Loucy (cell line): ENCODE measurements at regions not wholly inside any gene's neighbourhood (a gene's known extent, or its start where the extent isn't known, plus 50 kb on each side); places are given as distances from the start of the nearest gene placed in this dataset.

Experiments
- H2AFZ ChIP-seq: fragments of 200-600 bp; sonication (generic); 2 replicates; pipeline ENCODE4 v1.6.0; 2016; ENCODE audit warnings: antibody characterized with exemption, mild to moderate bottlenecking, low read length, moderate library complexity
- H3F3A ChIP-seq: fragments of 200-600 bp; 2 replicates; pipeline ENCODE4 v1.6.0; 2016; ENCODE audit warnings: antibody characterized with exemption, low read depth, mild to moderate bottlenecking
- H3K27me3 ChIP-seq: fragments of 200-600 bp; sonication (generic); 2 replicates; pipeline ENCODE4 v1.6.1; 2014; ENCODE audit warnings: low read length, mild to moderate bottlenecking; ENCODE audit not compliant: insufficient read depth, poor library complexity, severe bottlenecking
- H3K36me3 ChIP-seq: fragments of 200-600 bp; sonication (generic); 2 replicates; pipeline ENCODE4 v1.6.1; 2016; ENCODE audit warnings: low read length; ENCODE audit not compliant: insufficient read depth
- H3K4me1 ChIP-seq: fragments of 200-600 bp; sonication (generic); 2 replicates; pipeline ENCODE4 v1.5.1; 2014; ENCODE audit warnings: low read length, mild to moderate bottlenecking; ENCODE audit not compliant: insufficient read depth, poor library complexity, severe bottlenecking
- H3K4me2 ChIP-seq: fragments of 200-600 bp; sonication (generic); 2 replicates; pipeline ENCODE4 v1.6.0; 2014; ENCODE audit warnings: antibody characterized with exemption, low read length, low read depth, mild to moderate bottlenecking; ENCODE audit not compliant: poor library complexity, severe bottlenecking
- H3K4me3 ChIP-seq: fragments of 200-600 bp; sonication (generic); 2 replicates; pipeline ENCODE4 v1.5.1; 2014; ENCODE audit warnings: low read length, mild to moderate bottlenecking, mixed read lengths; ENCODE audit not compliant: poor library complexity, severe bottlenecking
- H3K79me2 ChIP-seq: fragments of 200-600 bp; sonication (generic); 2 replicates; pipeline ENCODE4 v1.6.1; 2014; ENCODE audit warnings: low read length; ENCODE audit not compliant: insufficient read depth
- H3K9ac ChIP-seq: fragments of 200-600 bp; sonication (generic); 2 replicates; pipeline ENCODE4 v1.6.0; 2014; ENCODE audit warnings: mild to moderate bottlenecking, low read depth, low read length, moderate library complexity; ENCODE audit not compliant: poor library complexity, severe bottlenecking
- H3K9me2 ChIP-seq: fragments of 200-600 bp; sonication (generic); replicated peaks from 2 replicates; pipeline ENCODE4 v1.6.1; 2016; ENCODE audit warnings: low read depth, low read length, mixed read lengths
- H3K9me3 ChIP-seq: fragments of 200-600 bp; sonication (generic); 2 replicates; pipeline ENCODE4 v1.6.1; 2014; ENCODE audit warnings: mild to moderate bottlenecking, antibody characterized with exemption, low read length, low read depth; ENCODE audit not compliant: insufficient read depth
- H4K20me1 ChIP-seq: fragments of 200-600 bp; sonication (generic); 2 replicates; pipeline ENCODE4 v1.6.0; 2014; ENCODE audit warnings: antibody characterized with exemption, low read length, mild to moderate bottlenecking; ENCODE audit not compliant: insufficient read depth, poor library complexity, severe bottlenecking
- EZH2phosphoT487 ChIP-seq: fragments of 200-600 bp; IDR thresholded peaks from 2 replicates; pipeline ENCODE4 v1.6.1; 2018; ENCODE audit warnings: antibody characterized with exemption, mild to moderate bottlenecking, moderate library complexity, borderline replicate concordance
- TF ChIP-seq, protein P1 (sequence below): fragments of 200-600 bp; sonication (generic); conservative IDR thresholded peaks from 2 replicates; pipeline ENCODE4 v1.5.1; 2014; ENCODE audit warnings: mild to moderate bottlenecking, antibody characterized with exemption, low read length

DNA sequence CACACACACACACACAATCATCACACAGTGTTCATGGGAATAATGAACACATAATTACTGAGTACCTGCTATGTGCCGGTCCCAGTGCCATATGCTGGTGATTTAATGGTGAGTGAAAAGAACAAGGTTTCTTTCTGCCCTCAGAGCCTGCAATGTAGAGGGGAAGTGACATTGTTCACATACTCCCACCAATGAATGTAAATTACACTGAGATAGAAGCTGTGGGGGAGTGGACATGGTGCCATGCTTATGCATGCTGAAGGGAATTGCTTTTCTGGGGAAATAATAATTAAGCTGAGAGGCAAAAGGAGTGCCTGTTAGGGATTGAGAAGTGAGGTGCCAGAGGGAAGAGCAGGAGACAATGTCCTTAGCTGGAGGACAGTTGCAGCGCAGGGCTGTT, 175.1 kb downstream of the MFSD1 start:
- Histone ChIP-seq H3K9me3 (no peaks in the 10 kb centered on the region), H3K36me3 (no peaks in the 10 kb centered on the region), H3K9me2 (no peaks in the 10 kb centered on the region), H3K9ac (no peak overlapping the region), H3K27me3 (no peaks in the 10 kb centered on the region), H3K4me1 (no peaks in the 10 kb centered on the region), H3K4me2 (no peak overlapping the region), H3K79me2 (no peaks in the 10 kb centered on the region), H3F3A (no peaks in the 10 kb centered on the region), H3K4me3 (no peak overlapping the region), H2AFZ (no peak overlapping the region), H4K20me1 (no peaks in the 10 kb centered on the region)
- TF ChIP-seq, protein P1, sequence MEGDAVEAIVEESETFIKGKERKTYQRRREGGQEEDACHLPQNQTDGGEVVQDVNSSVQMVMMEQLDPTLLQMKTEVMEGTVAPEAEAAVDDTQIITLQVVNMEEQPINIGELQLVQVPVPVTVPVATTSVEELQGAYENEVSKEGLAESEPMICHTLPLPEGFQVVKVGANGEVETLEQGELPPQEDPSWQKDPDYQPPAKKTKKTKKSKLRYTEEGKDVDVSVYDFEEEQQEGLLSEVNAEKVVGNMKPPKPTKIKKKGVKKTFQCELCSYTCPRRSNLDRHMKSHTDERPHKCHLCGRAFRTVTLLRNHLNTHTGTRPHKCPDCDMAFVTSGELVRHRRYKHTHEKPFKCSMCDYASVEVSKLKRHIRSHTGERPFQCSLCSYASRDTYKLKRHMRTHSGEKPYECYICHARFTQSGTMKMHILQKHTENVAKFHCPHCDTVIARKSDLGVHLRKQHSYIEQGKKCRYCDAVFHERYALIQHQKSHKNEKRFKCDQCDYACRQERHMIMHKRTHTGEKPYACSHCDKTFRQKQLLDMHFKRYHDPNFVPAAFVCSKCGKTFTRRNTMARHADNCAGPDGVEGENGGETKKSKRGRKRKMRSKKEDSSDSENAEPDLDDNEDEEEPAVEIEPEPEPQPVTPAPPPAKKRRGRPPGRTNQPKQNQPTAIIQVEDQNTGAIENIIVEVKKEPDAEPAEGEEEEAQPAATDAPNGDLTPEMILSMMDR, result no peak

DNA sequence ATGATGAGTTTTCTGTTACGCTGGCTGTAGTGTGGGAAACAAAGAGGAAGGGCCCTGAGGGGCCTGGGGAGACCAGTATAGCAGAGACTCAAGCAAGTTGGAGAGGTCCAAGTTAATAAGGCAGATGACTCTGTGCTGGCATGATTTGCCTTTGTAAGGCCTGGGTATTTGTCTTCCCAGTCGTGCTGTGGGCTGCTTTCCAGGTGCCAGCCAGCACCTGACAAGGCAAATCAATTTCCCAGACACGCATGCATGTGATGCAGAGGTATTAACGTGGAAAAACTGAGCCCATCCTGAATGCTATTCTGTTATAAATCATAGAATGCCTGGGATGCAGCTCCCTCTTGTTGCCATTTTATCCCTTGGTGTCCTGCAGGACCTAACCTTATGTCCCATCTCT, 175.6 kb downstream of the MFSD1 start:
- Histone ChIP-seq H3K27me3 (no peaks in the 10 kb centered on the region), H3K79me2 (no peaks in the 10 kb centered on the region)
- no peak for TF ChIP-seq EZH2phosphoT487
- TF ChIP-seq, protein P1, result no peak

DNA sequence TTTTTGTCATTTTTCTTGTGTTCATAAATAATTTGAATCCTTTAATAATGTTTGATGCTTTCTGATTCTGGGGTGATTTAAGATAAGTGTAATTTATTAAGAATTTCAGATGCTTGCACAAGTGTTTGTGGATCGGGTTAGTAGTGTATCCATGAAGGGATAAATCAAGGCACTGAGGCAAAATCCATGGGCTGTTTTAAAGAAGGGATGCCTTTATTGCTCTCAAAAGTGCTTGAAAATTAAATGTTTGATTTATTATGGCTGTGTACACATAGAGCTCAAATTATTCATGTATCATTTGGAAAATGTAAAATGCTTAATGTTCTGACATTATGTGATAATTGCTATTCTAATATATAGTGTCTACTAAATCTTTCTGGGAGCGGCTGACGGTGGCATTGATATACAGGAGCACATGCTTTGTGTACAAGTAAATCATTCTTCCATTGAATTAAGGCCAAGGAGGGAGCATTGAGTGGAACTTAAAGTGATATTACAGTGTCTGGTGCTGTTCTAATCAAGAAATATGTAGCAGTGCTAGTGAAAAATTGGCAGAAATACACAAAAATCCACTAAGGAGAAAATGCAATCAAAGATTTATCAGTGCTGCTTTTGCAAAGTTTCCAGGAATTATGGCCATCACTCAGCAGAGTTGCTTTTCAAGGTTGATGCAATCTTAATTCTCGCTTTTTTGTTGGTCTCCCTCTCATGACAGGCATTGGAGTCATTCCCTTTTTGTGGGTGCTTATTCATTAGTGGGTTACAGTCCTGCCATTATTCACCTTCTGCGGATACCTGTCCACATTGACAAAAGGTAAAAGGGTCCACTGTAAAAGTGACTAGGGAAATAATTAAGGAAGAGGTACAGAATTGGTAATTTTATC, 181.6 kb downstream of the MFSD1 start:
- TF ChIP-seq, protein P1, result no peak
- no peak for TF ChIP-seq EZH2phosphoT487
- no peak overlapping the region for H2AFZ ChIP-seq
- H3K4me3 ChIP-seq, result no peak overlapping the region
- no peaks in the 10 kb centered on the region for H3K27me3 ChIP-seq
- no peaks in the 10 kb centered on the region for H3F3A ChIP-seq
- H3K4me2 ChIP-seq, result no peak overlapping the region
- H3K79me2 ChIP-seq, result no peaks in the 10 kb centered on the region
- no peaks in the 10 kb centered on the region for H3K9me2 ChIP-seq
- H3K4me1 ChIP-seq, result no peaks in the 10 kb centered on the region
- no peak overlapping the region for H3K9ac ChIP-seq
- no peaks in the 10 kb centered on the region for H4K20me1 ChIP-seq
- no peaks in the 10 kb centered on the region for H3K36me3 ChIP-seq
- no peaks in the 10 kb centered on the region for H3K9me3 ChIP-seq

More for the DNA sequence above, 175.6 kb downstream of the MFSD1 start:
- Histone ChIP-seq H3K36me3 (no peaks in the 10 kb centered on the region), H3K9ac (no peak overlapping the region), H4K20me1 (no peaks in the 10 kb centered on the region), H3F3A (no peaks in the 10 kb centered on the region), H2AFZ (no peak overlapping the region), H3K9me3 (no peaks in the 10 kb centered on the region), H3K4me2 (no peak overlapping the region), H3K4me3 (no peak overlapping the region), H3K4me1 (no peaks in the 10 kb centered on the region), H3K9me2 (no peaks in the 10 kb centered on the region)
